Smooth muscle cell (in vitro differentiated cells): ENCODE measurements at regions not wholly inside any gene's neighbourhood (a gene's known extent, or its start where the extent isn't known, plus 50 kb on each side); places are given as distances from the start of the nearest gene placed in this dataset.

Source experiments
- DNase-seq: peaks from one replicate; lab custom pipeline; 2025; ENCODE audit not compliant: unreplicated experiment; lab: John Stamatoyannopoulos, UW
- H2AFZ ChIP-seq: fragments of 200-600 bp; sonication (generic); 2 replicates; pipeline ENCODE4 v1.6.0; 2016; ENCODE audit warnings: antibody characterized with exemption, low read depth, mild to moderate bottlenecking
- H3F3A ChIP-seq: fragments of 200-600 bp; sonication (generic); 2 replicates; pipeline ENCODE4 v1.6.0; 2017; ENCODE audit warnings: antibody characterized with exemption, low read depth
- H3K27ac ChIP-seq: fragments of 200-600 bp; sonication (generic); 2 replicates; pipeline ENCODE4 v1.5.1; 2016; ENCODE audit warnings: low read depth, mild to moderate bottlenecking
- H3K27me3 ChIP-seq: fragments of 200-600 bp; sonication (generic); 2 replicates; pipeline ENCODE4 v1.6.1; 2016; ENCODE audit warnings: low read depth, mild to moderate bottlenecking
- H3K36me3 ChIP-seq: fragments of 200-600 bp; sonication (generic); 2 replicates; pipeline ENCODE4 v1.5.1; 2016; ENCODE audit warnings: low read depth
- H3K4me1 ChIP-seq: fragments of 200-600 bp; sonication (generic); 2 replicates; pipeline ENCODE4 v1.5.1; 2016; ENCODE audit warnings: low read depth
- H3K4me2 ChIP-seq: fragments of 200-600 bp; sonication (generic); 2 replicates; pipeline ENCODE4 v1.6.0; 2016; ENCODE audit warnings: mild to moderate bottlenecking
- H3K4me3 ChIP-seq: fragments of 200-600 bp; sonication (generic); 2 replicates; pipeline ENCODE4 v1.5.1; 2016; ENCODE audit warnings: mild to moderate bottlenecking
- H3K79me2 ChIP-seq: fragments of 200-600 bp; sonication (generic); 2 replicates; pipeline ENCODE4 v1.6.0; 2016; ENCODE audit warnings: low read depth, mild to moderate bottlenecking
- H3K9ac ChIP-seq: fragments of 200-600 bp; sonication (generic); 2 replicates; pipeline ENCODE4 v1.6.0; 2016; ENCODE audit warnings: low read depth
- H3K9me3 ChIP-seq: fragments of 200-600 bp; sonication (generic); replicated peaks from 2 replicates; pipeline ENCODE4 v1.5.1; 2016; ENCODE audit warnings: low read depth
- H4K20me1 ChIP-seq: fragments of 200-600 bp; sonication (generic); 2 replicates; pipeline ENCODE4 v1.6.0; 2016; ENCODE audit warnings: low read depth
- WGBS: methylation state at CpG from one replicate; pipeline ENCODE4 v1.1.7; 2016; ENCODE audit warnings: low lambda C conversion rate; 5-methylcytosine and 5-hydroxymethylcytosine counted together
- TF ChIP-seq, protein P1 (sequence below): fragments of 200-600 bp; sonication (generic); IDR thresholded peaks from 2 replicates; pipeline ENCODE4 v1.5.1; 2017; ENCODE audit warnings: borderline replicate concordance, mild to moderate bottlenecking, antibody characterized with exemption; ENCODE audit not compliant: insufficient read depth, poor library complexity, severe bottlenecking

DNA sequence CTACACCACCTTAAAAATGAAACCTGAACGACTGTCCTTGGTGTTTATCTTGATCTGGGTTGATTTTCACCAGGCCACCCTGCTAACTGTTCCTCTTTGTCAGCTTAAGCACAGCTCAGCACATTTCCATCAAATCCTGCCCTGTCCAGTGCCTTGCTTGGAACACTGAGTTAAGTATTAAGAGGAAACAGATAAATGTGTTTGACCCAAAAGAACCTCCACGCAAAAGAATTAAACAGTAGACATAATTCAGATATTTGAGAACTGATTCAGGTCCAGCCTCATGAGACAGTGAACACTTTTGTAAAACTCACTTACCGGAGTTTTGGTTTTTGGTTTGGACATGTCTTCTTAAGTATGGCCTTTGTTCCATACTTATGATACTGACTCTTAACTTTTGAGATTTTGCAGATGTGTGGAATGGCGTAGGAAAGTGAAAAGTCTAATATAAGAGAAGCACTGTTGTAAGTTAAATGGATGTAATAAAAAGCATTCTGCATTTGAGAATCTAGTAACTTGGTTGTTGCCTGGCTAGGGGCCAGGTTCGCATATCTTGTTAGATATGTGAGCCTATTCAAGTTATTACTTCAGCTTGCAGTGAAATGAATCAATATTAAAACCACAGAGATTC, 88.9 kb upstream of the SERPINE2 start:
- H3K9me3 ChIP-seq: no peaks in the 10 kb centered on the region
- H2AFZ ChIP-seq: peak overlapping the region; percentile 73
- H3K27ac ChIP-seq: no peak overlapping the region
- no peaks in the 10 kb centered on the region for H3K36me3 ChIP-seq
- peaks cover 9% of the 10 kb centered on the region for H3F3A ChIP-seq
- H4K20me1 ChIP-seq: no peaks in the 10 kb centered on the region
- peaks cover 6% of the 10 kb centered on the region for H3K4me1 ChIP-seq
- WGBS: 35% methylated on average over 5 of the region's 5 CpGs
- no peaks in the 10 kb centered on the region for H3K27me3 ChIP-seq
- DNase-seq: no peak
- H3K4me2 ChIP-seq: peak overlapping the region; percentile 11
- no peaks in the 10 kb centered on the region for H3K79me2 ChIP-seq
- no peak overlapping the region for H3K9ac ChIP-seq
- TF ChIP-seq, protein P1, sequence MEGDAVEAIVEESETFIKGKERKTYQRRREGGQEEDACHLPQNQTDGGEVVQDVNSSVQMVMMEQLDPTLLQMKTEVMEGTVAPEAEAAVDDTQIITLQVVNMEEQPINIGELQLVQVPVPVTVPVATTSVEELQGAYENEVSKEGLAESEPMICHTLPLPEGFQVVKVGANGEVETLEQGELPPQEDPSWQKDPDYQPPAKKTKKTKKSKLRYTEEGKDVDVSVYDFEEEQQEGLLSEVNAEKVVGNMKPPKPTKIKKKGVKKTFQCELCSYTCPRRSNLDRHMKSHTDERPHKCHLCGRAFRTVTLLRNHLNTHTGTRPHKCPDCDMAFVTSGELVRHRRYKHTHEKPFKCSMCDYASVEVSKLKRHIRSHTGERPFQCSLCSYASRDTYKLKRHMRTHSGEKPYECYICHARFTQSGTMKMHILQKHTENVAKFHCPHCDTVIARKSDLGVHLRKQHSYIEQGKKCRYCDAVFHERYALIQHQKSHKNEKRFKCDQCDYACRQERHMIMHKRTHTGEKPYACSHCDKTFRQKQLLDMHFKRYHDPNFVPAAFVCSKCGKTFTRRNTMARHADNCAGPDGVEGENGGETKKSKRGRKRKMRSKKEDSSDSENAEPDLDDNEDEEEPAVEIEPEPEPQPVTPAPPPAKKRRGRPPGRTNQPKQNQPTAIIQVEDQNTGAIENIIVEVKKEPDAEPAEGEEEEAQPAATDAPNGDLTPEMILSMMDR: no peak
- no peak overlapping the region for H3K4me3 ChIP-seq

DNA sequence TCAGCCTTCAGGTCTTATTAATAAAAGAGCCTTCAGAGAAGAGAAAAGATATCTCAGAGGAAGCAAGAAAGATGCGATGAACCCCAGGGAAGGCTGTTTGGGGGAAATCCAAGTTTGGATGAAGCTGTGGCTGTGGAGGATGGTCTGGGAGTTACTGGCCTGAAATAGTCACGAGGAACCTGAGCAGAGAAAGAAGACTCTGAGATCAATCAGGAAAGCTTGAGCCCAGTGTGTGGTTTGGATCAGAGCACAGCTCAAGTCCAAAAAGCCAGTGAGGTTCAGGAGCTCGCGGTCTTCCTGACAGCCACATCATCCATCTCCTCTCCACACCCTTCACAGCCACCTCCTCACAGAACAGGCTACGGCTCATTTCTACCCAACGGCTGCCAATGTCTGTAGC, 87.4 kb upstream of the SERPINE2 start:
- WGBS: 89% methylated on average over 6 of the region's 6 CpGs
- peaks cover 6% of the 10 kb centered on the region for H3K4me1 ChIP-seq
- H3F3A ChIP-seq: peaks cover 9% of the 10 kb centered on the region
- peak overlapping the region; percentile 29 for H3K4me2 ChIP-seq
- no peak for DNase-seq
- H3K9ac ChIP-seq: no peak overlapping the region
- no peaks in the 10 kb centered on the region for H4K20me1 ChIP-seq
- no peaks in the 10 kb centered on the region for H3K9me3 ChIP-seq
- peak overlapping the region; percentile 73 for H2AFZ ChIP-seq
- TF ChIP-seq, protein P1: no peak
- no peaks in the 10 kb centered on the region for H3K79me2 ChIP-seq
- no peak overlapping the region for H3K4me3 ChIP-seq
- H3K27ac ChIP-seq: no peak overlapping the region
- H3K27me3 ChIP-seq: no peaks in the 10 kb centered on the region
- no peaks in the 10 kb centered on the region for H3K36me3 ChIP-seq

DNA sequence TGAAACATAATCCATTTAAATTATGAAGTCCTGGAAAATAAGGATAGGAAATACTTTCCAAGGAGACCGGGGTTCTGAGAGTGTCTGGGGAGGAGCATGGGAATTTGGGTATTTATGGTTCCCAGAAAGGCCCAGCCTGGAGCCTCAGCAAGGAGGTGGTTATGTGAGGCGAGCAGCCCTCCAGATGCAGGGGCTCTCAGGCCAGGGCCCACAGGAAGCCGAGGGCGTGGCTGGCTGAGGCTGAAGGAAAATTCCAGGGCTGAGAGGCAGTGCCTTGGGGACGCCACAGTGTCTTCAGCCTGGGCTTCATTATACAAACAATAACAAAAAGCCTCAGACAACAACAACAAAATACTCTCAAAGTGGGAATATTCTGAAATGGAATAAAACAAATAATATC, 86.9 kb upstream of the SERPINE2 start:
- no peaks in the 10 kb centered on the region for H3K36me3 ChIP-seq
- no peaks in the 10 kb centered on the region for H4K20me1 ChIP-seq
- H2AFZ ChIP-seq: peak overlapping the region; percentile 73
- H3K27me3 ChIP-seq: no peaks in the 10 kb centered on the region
- H3K4me1 ChIP-seq: peaks cover 6% of the 10 kb centered on the region
- no peak overlapping the region for H3K27ac ChIP-seq
- H3K9me3 ChIP-seq: no peaks in the 10 kb centered on the region
- H3K79me2 ChIP-seq: no peaks in the 10 kb centered on the region
- peak overlapping the region; percentile 29 for H3K4me2 ChIP-seq
- H3K4me3 ChIP-seq: no peak overlapping the region
- WGBS: 29% methylated on average over 5 of the region's 5 CpGs
- H3K9ac ChIP-seq: no peak overlapping the region
- H3F3A ChIP-seq: peaks cover 9% of the 10 kb centered on the region
- no peak for DNase-seq
- TF ChIP-seq, protein P1: no peak

DNA sequence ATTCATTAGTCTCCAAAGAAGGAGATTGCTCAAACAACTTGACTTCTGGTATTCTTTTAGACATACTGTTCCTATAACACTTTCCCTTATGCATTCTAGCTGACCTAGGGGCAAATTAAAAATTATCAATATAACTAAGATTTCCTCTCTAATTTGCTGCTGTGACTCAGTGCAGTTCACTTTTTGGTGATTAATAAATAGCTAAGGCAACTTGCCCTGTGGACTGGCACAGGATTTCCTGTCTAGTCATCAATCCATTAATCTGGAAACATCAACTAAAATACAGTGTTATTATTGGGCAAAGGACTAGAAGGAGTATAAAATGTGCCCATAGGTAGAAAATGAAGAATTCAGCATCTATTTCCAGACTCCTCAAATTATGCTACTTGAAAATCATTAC, 83.5 kb upstream of the SERPINE2 start:
- no peak overlapping the region for H3K4me3 ChIP-seq
- no peak overlapping the region for H2AFZ ChIP-seq
- no peak overlapping the region for H3K27ac ChIP-seq
- no peak for DNase-seq
- H3K9ac ChIP-seq: no peak overlapping the region
- H3K36me3 ChIP-seq: no peaks in the 10 kb centered on the region
- TF ChIP-seq, protein P1: no peak
- no peaks in the 10 kb centered on the region for H3K79me2 ChIP-seq
- H3K4me1 ChIP-seq: peaks cover 6% of the 10 kb centered on the region
- no peaks in the 10 kb centered on the region for H3F3A ChIP-seq
- no peak overlapping the region for H3K4me2 ChIP-seq
- H3K9me3 ChIP-seq: no peaks in the 10 kb centered on the region
- H4K20me1 ChIP-seq: no peaks in the 10 kb centered on the region
- no peaks in the 10 kb centered on the region for H3K27me3 ChIP-seq
